ENCODE measurements at regions not wholly inside any gene's neighbourhood (a gene's known extent, or its start where the extent isn't known, plus 50 kb on each side); places are given as distances from the start of the nearest gene placed in this dataset.

DNA sequence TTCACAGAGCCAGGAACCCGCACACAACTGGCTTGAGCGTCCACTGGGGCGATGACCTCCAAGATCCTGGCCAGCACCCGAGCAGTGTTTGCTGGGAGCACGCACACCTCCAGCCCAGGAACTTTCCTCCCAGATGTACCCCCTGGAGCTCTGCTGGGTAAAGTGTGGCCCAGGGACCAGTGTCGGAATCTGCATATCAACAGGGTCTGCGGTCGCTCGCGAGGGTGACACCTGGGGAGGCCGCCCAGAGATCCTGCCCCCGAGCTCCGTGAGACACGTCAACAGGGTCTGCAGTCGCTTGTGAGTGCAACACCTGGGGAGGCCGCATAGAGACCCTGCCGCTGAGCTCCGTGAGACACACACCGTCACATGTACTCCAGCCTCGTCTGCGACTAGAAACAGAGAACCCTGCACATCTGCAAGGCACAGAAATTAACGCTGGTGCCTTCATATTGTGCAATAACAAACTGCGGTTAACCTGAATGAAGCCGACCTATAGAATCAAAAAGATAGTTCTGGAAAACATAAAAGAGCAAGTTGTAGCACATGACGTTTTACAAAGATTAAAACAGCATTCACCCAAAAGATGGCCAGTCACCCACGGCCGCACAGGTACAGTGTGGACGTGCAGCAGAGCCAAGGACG, 172.4 kb downstream of the BRD1 start:
- no peak for TF ChIP-seq EZH2 (IDR thresholded peaks at IDR 0.05)
- no peak for TF ChIP-seq POLR2AphosphoS5 (IDR thresholded peaks at IDR 0.05; ENCODE audit: borderline replicate concordance, low read depth, low read length)
- TF ChIP-seq FOXP2 (optimal IDR thresholded peaks at IDR 0.05; ENCODE audit: control extremely low read depth, extremely low read length, insufficient read depth): no peak
